ENCODE measurements at regions not wholly inside any gene's neighbourhood (a gene's known extent, or its start where the extent isn't known, plus 50 kb on each side); places are given as distances from the start of the nearest gene placed in this dataset.
A peak's percentile ranks its signal among the peaks of the same experiment; 100 is the strongest.
"Not testable (repeated sequence)": the region's sequence is repeated elsewhere in the genome, so short reads cannot be mapped to it uniquely, and the experiment has no call there.

GRCh38 chr2:208686665-208687064 is 280.1 kb downstream of the PTH2R start:
- no peak for FAIRE-seq

GRCh38 chr2:208687720-208688119 is 281.1 kb downstream of the PTH2R start:
- not testable (repeated sequence) for FAIRE-seq

GRCh38 chr2:208698114-208698513 is 291.5 kb downstream of the PTH2R start:
- FAIRE-seq, result no peak

GRCh38 chr2:208708486-208708885 is 301.9 kb downstream of the PTH2R start:
- no peak for FAIRE-seq

GRCh38 chr2:208711598-208711997 is 305.0 kb downstream of the PTH2R start:
- no peak for FAIRE-seq

GRCh38 chr2:208713066-208713745 is 306.6 kb downstream of the PTH2R start:
- no peak for FAIRE-seq

- peak; percentile 76 for FAIRE-seq
Observed at GRCh38 chr2:208718828-208719227, 312.2 kb downstream of the PTH2R start.

GRCh38 chr2:208722731-208723130 is 316.1 kb downstream of the PTH2R start:
- FAIRE-seq, result no peak

- FAIRE-seq, result no peak
Observed at GRCh38 chr2:208725280-208725679, 318.7 kb downstream of the PTH2R start.

- no peak for FAIRE-seq
Observed at GRCh38 chr2:208726242-208726641, 319.6 kb downstream of the PTH2R start.

- not testable (repeated sequence) for FAIRE-seq
Observed at GRCh38 chr2:208751663-208752415, 345.2 kb downstream of the PTH2R start.

- no peak for FAIRE-seq
Observed at GRCh38 chr2:208757364-208757763, 350.8 kb downstream of the PTH2R start.

- peak; percentile 99 for FAIRE-seq
Observed at GRCh38 chr2:208773074-208773473, 366.5 kb downstream of the PTH2R start.

- no peak for FAIRE-seq
Observed at GRCh38 chr2:208781166-208781565, 374.6 kb downstream of the PTH2R start.

GRCh38 chr2:208782097-208782496 is 375.5 kb downstream of the PTH2R start:
- FAIRE-seq, result no peak

- no peak for FAIRE-seq
Observed at GRCh38 chr2:208783184-208783583, 376.6 kb downstream of the PTH2R start.

GRCh38 chr2:208784774-208785173 is 378.2 kb downstream of the PTH2R start:
- FAIRE-seq, result not testable (repeated sequence)

GRCh38 chr2:208791257-208791656 is 384.7 kb downstream of the PTH2R start:
- no peak for FAIRE-seq

GRCh38 chr2:208792766-208793165 is 386.2 kb downstream of the PTH2R start:
- FAIRE-seq, result no peak

- FAIRE-seq, result no peak
Observed at GRCh38 chr2:208793434-208793833, 386.8 kb downstream of the PTH2R start.

GRCh38 chr2:208794288-208794975 is 387.8 kb downstream of the PTH2R start:
- no peak for FAIRE-seq

- FAIRE-seq, result no peak
Observed at GRCh38 chr2:208798698-208799097, 392.1 kb downstream of the PTH2R start.

GRCh38 chr2:208799397-208799796 is 392.8 kb downstream of the PTH2R start:
- no peak for FAIRE-seq

- FAIRE-seq, result not testable (repeated sequence)
Observed at GRCh38 chr2:208800887-208801286, 394.3 kb downstream of the PTH2R start.

All from colon (tissue), 2 donors.